ENCODE measurements at regions not wholly inside any gene's neighbourhood (a gene's known extent, or its start where the extent isn't known, plus 50 kb on each side); places are given as distances from the start of the nearest gene placed in this dataset.

- H3K79me2 ChIP-seq (ENCODE audit: insufficient read depth): peaks cover 83% of the 10 kb centered on the region
- no peaks in the 10 kb centered on the region for H3K27me3 ChIP-seq (ENCODE audit: insufficient read depth)
- ChIA-PET CTCF (interaction anchor here (2.3 kb wide), 1 partner anchor 9 kb away, joined by 8 read pairs; no protein-coding TSS in a partner anchor), POLR2A (no interaction called here)
- H3K9me3 ChIP-seq: peaks cover 16% of the 10 kb centered on the region; the same call in 1 of the 2 replicates
- TF ChIP-seq CTCF (IDR thresholded peaks at IDR 0.05) (no peak), ZBTB33 (IDR thresholded peaks at IDR 0.05; ENCODE audit: borderline replicate concordance, low read depth) (no peak), CHD2 (IDR thresholded peaks at IDR 0.05; ENCODE audit: low read length, partially characterized antibody) (no peak), TAF1 (IDR thresholded peaks at IDR 0.05; ENCODE audit: borderline replicate concordance, low read depth, low read length) (no peak), FOXM1 (IDR thresholded peaks at IDR 0.05; ENCODE audit: low read depth) (no peak)
- H3K9ac ChIP-seq: no peak overlapping the region
- H3K27ac ChIP-seq (ENCODE audit: low read depth in 2 of 2, low read length in 1 of 2): no peak overlapping the region
- no peak overlapping the region for H3K4me3 ChIP-seq (ENCODE audit: low read depth in 2 of 2, low read length in 1 of 2)
- H2AFZ ChIP-seq (ENCODE audit: low read depth): no peak overlapping the region
- H3K9me2 ChIP-seq: no peaks in the 10 kb centered on the region
- H4K20me1 ChIP-seq (ENCODE audit: insufficient read depth): no peaks in the 10 kb centered on the region
- H3K4me2 ChIP-seq: no peak overlapping the region
- H3K4me1 ChIP-seq (ENCODE audit: control insufficient read depth in 1 of 2, insufficient read depth in 2 of 2, low read depth in 1 of 2, low read length in 1 of 2): no peaks in the 10 kb centered on the region
- no peaks in the 10 kb centered on the region for H3F3A ChIP-seq (replicated peaks; ENCODE audit: insufficient read depth)
- peaks cover 7 to 55% of the 10 kb centered on the region in 2 experiments for H3K36me3 ChIP-seq (replicated peaks in 1 of 2; ENCODE audit: control insufficient read depth in 1 of 2, insufficient read depth in 2 of 2, low read length in 1 of 2)
- no peak for DNase-seq
- 95% methylated on average over 13 of the region's 16 CpGs for WGBS (ENCODE audit: low lambda C conversion rate)
Measured at GRCh38 chr17:63232565-63233310, 213.4 kb downstream of the CYB561 start.

- Histone ChIP-seq H3K4me3 (ENCODE audit: low read depth in 2 of 2, low read length in 1 of 2) (no peak overlapping the region), H3K4me1 (ENCODE audit: control insufficient read depth in 1 of 2, insufficient read depth in 2 of 2, low read depth in 1 of 2, low read length in 1 of 2) (no peaks in the 10 kb centered on the region), H3F3A (replicated peaks; ENCODE audit: insufficient read depth) (no peaks in the 10 kb centered on the region), H3K9me3 (no peaks in the 10 kb centered on the region), H3K27me3 (ENCODE audit: insufficient read depth) (no peaks in the 10 kb centered on the region), H4K20me1 (ENCODE audit: insufficient read depth) (no peaks in the 10 kb centered on the region), H3K27ac (ENCODE audit: low read depth in 2 of 2, low read length in 1 of 2) (no peak overlapping the region), H3K4me2 (no peak overlapping the region), H2AFZ (ENCODE audit: low read depth) (no peak overlapping the region), H3K36me3 (replicated peaks in 1 of 2; ENCODE audit: control insufficient read depth in 1 of 2, insufficient read depth in 2 of 2, low read length in 1 of 2) (peaks cover 36 to 75% of the 10 kb centered on the region in 2 experiments), H3K9ac (no peak overlapping the region), H3K9me2 (no peaks in the 10 kb centered on the region), H3K79me2 (ENCODE audit: insufficient read depth) (peaks cover 30% of the 10 kb centered on the region)
- ChIA-PET POLR2A (no interaction called here), CTCF (interaction anchor here (0.7 kb wide), 1 partner anchor 9 kb away, joined by 3 read pairs; no protein-coding TSS in a partner anchor)
- DNase-seq: no peak
- 97% methylated on average over 3 of the region's 3 CpGs for WGBS (ENCODE audit: low lambda C conversion rate)
- TF ChIP-seq IRF3 (IDR thresholded peaks at IDR 0.05; ENCODE audit: low read depth, low read length) (no peak), YY1 (IDR thresholded peaks at IDR 0.05; ENCODE audit: low read depth) (no peak), FOXJ3 (CRISPR knock-in tag; IDR thresholded peaks at IDR 0.05) (no peak), JUND (IDR thresholded peaks at IDR 0.05) (no peak), MXI1 (IDR thresholded peaks at IDR 0.05; ENCODE audit: low read depth, low read length) (no peak), SMC3 (IDR thresholded peaks at IDR 0.05; ENCODE audit: low read depth, low read length) (no peak), MAX (IDR thresholded peaks at IDR 0.05; ENCODE audit: low read depth) (no peak), TCF12 (IDR thresholded peaks at IDR 0.05) (no peak), ZBTB33 (IDR thresholded peaks at IDR 0.05; ENCODE audit: borderline replicate concordance, low read depth) (no peak), NRF1 (IDR thresholded peaks at IDR 0.05; ENCODE audit: low read depth, low read length) (no peak), CHD2 (IDR thresholded peaks at IDR 0.05; ENCODE audit: low read length, partially characterized antibody) (no peak), RXRA (IDR thresholded peaks at IDR 0.05; ENCODE audit: borderline replicate concordance, low read depth) (no peak), NFIC (IDR thresholded peaks at IDR 0.05; ENCODE audit: borderline replicate concordance) (no peak), FOXM1 (IDR thresholded peaks at IDR 0.05; ENCODE audit: low read depth) (no peak), FOSL2 (IDR thresholded peaks at IDR 0.05; ENCODE audit: borderline replicate concordance, low read depth) (no peak), RFX5 (IDR thresholded peaks at IDR 0.05; ENCODE audit: low read length) (no peak), USF1 (IDR thresholded peaks at IDR 0.05; ENCODE audit: borderline replicate concordance, low read depth) (no peak), ELF1 (IDR thresholded peaks at IDR 0.05) (no peak)
Measured at GRCh38 chr17:63240106-63240505, 206.0 kb downstream of the CYB561 start.
